ENCODE measurements at regions not wholly inside any gene's neighbourhood (a gene's known extent, or its start where the extent isn't known, plus 50 kb on each side); places are given as distances from the start of the nearest gene placed in this dataset.
"Not testable (repeated sequence)": the region's sequence is repeated elsewhere in the genome, so short reads cannot be mapped to it uniquely, and the experiment has no call there.

GRCh38 chr10:14431868-14432267, 101.1 kb upstream of the FRMD4A start:
- no peak overlapping the region for H3K27ac ChIP-seq
- no peak overlapping the region for H3K4me3 ChIP-seq

GRCh38 chr10:14429043-14429700, 98.4 kb upstream of the FRMD4A start:
- Histone ChIP-seq H3K4me3 (no peak overlapping the region), H3K27ac (no peak overlapping the region)

GRCh38 chr10:14425034-14425433, 94.3 kb upstream of the FRMD4A start:
- Histone ChIP-seq H3K4me3 (no peak overlapping the region), H3K27ac (no peak overlapping the region)

- Histone ChIP-seq H3K4me3 (no peak overlapping the region), H3K27ac (no peak overlapping the region)
These were observed 92.5 kb upstream of the FRMD4A start for GRCh38 chr10:14423111-14423744.

- Histone ChIP-seq H3K4me3 (no peak overlapping the region), H3K27ac (no peak overlapping the region)
These were observed 91.7 kb upstream of the FRMD4A start for GRCh38 chr10:14422431-14422830.

- no peak overlapping the region for H3K27ac ChIP-seq
- H3K4me3 ChIP-seq, result no peak overlapping the region
These were observed 91.2 kb upstream of the FRMD4A start for GRCh38 chr10:14421941-14422340.

- H3K27ac ChIP-seq, H3K4me3 ChIP-seq: not testable (repeated sequence)
These were observed 86.6 kb upstream of the FRMD4A start for GRCh38 chr10:14417336-14417735.

GRCh38 chr10:14416308-14416700, 85.6 kb upstream of the FRMD4A start:
- no peak overlapping the region for H3K27ac ChIP-seq
- H3K4me3 ChIP-seq, result no peak overlapping the region

GRCh38 chr10:14415676-14416307, 85.1 kb upstream of the FRMD4A start:
- H3K4me3 ChIP-seq, result no peak overlapping the region
- H3K27ac ChIP-seq, result no peak overlapping the region

GRCh38 chr10:14414901-14415300, 84.2 kb upstream of the FRMD4A start:
- Histone ChIP-seq H3K4me3 (no peak overlapping the region), H3K27ac (no peak overlapping the region)

- H3K4me3 ChIP-seq, result no peak overlapping the region
- no peak overlapping the region for H3K27ac ChIP-seq
These were observed 82.8 kb upstream of the FRMD4A start for GRCh38 chr10:14413523-14413922.

GRCh38 chr10:14412624-14413023, 81.9 kb upstream of the FRMD4A start:
- Histone ChIP-seq H3K27ac (no peak overlapping the region), H3K4me3 (no peak overlapping the region)

- Histone ChIP-seq H3K27ac (no peak overlapping the region), H3K4me3 (no peak overlapping the region)
These were observed 79.2 kb upstream of the FRMD4A start for GRCh38 chr10:14409856-14410458.

- Histone ChIP-seq H3K4me3 (no peak overlapping the region), H3K27ac (no peak overlapping the region)
These were observed 78.5 kb upstream of the FRMD4A start for GRCh38 chr10:14409247-14409646.

GRCh38 chr10:14408139-14408538, 77.4 kb upstream of the FRMD4A start:
- no peak overlapping the region for H3K27ac ChIP-seq
- H3K4me3 ChIP-seq, result no peak overlapping the region

GRCh38 chr10:14407567-14407966, 76.8 kb upstream of the FRMD4A start:
- Histone ChIP-seq H3K4me3 (no peak overlapping the region), H3K27ac (no peak overlapping the region)

- Histone ChIP-seq H3K4me3 (no peak overlapping the region), H3K27ac (no peak overlapping the region)
These were observed 74.6 kb upstream of the FRMD4A start for GRCh38 chr10:14405076-14406065.

GRCh38 chr10:14403881-14404623, 73.3 kb upstream of the FRMD4A start:
- Histone ChIP-seq H3K4me3 (no peak overlapping the region), H3K27ac (no peak overlapping the region)

- H3K27ac ChIP-seq, result no peak overlapping the region
These were observed 72.6 kb upstream of the FRMD4A start for GRCh38 chr10:14403359-14403758.

More at GRCh38 chr10:14403359-14403758, 72.6 kb upstream of the FRMD4A start:
- H3K4me3 ChIP-seq, result no peak overlapping the region
